ENCODE measurements at regions not wholly inside any gene's neighbourhood (a gene's known extent, or its start where the extent isn't known, plus 50 kb on each side); places are given as distances from the start of the nearest gene placed in this dataset.

- Histone ChIP-seq H3K9me3 (ENCODE audit: control insufficient read depth, low read depth, low read length) (no peaks in the 10 kb centered on the region), H3K79me2 (ENCODE audit: control insufficient read depth, insufficient read depth, low read length) (no peaks in the 10 kb centered on the region), H3K9ac (ENCODE audit: control insufficient read depth, extremely low read depth, insufficient read depth, low read length) (no peak overlapping the region), H3K4me2 (ENCODE audit: control insufficient read depth, extremely low read depth, insufficient read depth, low read depth, low read length) (peak overlapping the region; percentile 41), H3K27ac (ENCODE audit: control insufficient read depth, insufficient read depth, low read length) (no peak overlapping the region), H3K27me3 (ENCODE audit: control insufficient read depth, extremely low read depth, insufficient read depth, low read length) (peaks cover 3% of the 10 kb centered on the region), H3K9me1 (ENCODE audit: control insufficient read depth, extremely low read depth, insufficient read depth, low read length) (no peaks in the 10 kb centered on the region), H2AFZ (ENCODE audit: control insufficient read depth, low read length) (peak overlapping the region; percentile 69), H3K36me3 (ENCODE audit: control insufficient read depth in 2 of 2, extremely low read depth in 1 of 2, insufficient read depth in 2 of 2, low read length in 2 of 2) (no peaks in the 10 kb centered on the region), H4K20me1 (ENCODE audit: control insufficient read depth, extremely low read depth, insufficient read depth, low read length) (no peaks in the 10 kb centered on the region), H3K4me3 (ENCODE audit: control insufficient read depth in 2 of 3, extremely low read depth in 1 of 3, insufficient read depth in 2 of 3, low read depth in 1 of 3, low read length in 3 of 3) (no peak overlapping the region), H3K4me1 (ENCODE audit: control insufficient read depth, extremely low read depth, insufficient read depth, low read length) (peaks cover 20% of the 10 kb centered on the region)
- dilution Hi-C loops (cut with MboI; ENCODE audit: extremely low pct_ligation_motif_present, low sequenced_read_pairs): no loop called here
- FAIRE-seq (peak; percentile 57), DNase-seq (ENCODE audit: low read depth, low spot score) (peak; percentile 36)
- TF ChIP-seq CTCF (optimal IDR thresholded peaks at IDR 0.05 in 1 of 3, IDR thresholded peaks at IDR 0.05 in 1 of 3, conservative IDR thresholded peaks at IDR 0.05 in 1 of 3; ENCODE audit: extremely low read depth in 1 of 3, insufficient read depth in 2 of 3, low read length in 3 of 3) (no peak), EZH2 (IDR thresholded peaks at IDR 0.05; ENCODE audit: low read length) (no peak)
Observed at GRCh38 chr1:223031733-223032601, 111.1 kb downstream of the TLR5 start.

GRCh38 chr1:223033658-223034057 lies 109.4 kb downstream of the TLR5 start:
- Histone ChIP-seq H3K4me3 (ENCODE audit: control insufficient read depth in 2 of 3, extremely low read depth in 1 of 3, insufficient read depth in 2 of 3, low read depth in 1 of 3, low read length in 3 of 3) (no peak overlapping the region), H4K20me1 (ENCODE audit: control insufficient read depth, extremely low read depth, insufficient read depth, low read length) (no peaks in the 10 kb centered on the region), H3K9me1 (ENCODE audit: control insufficient read depth, extremely low read depth, insufficient read depth, low read length) (no peaks in the 10 kb centered on the region), H3K36me3 (ENCODE audit: control insufficient read depth in 2 of 2, extremely low read depth in 1 of 2, insufficient read depth in 2 of 2, low read length in 2 of 2) (no peaks in the 10 kb centered on the region), H3K4me2 (ENCODE audit: control insufficient read depth, extremely low read depth, insufficient read depth, low read depth, low read length) (peak overlapping the region; percentile 58), H3K9me3 (ENCODE audit: control insufficient read depth, low read depth, low read length) (no peaks in the 10 kb centered on the region), H3K27me3 (ENCODE audit: control insufficient read depth, extremely low read depth, insufficient read depth, low read length) (peaks cover 8% of the 10 kb centered on the region), H2AFZ (ENCODE audit: control insufficient read depth, low read length) (no peak overlapping the region), H3K27ac (ENCODE audit: control insufficient read depth, insufficient read depth, low read length) (no peak overlapping the region), H3K9ac (ENCODE audit: control insufficient read depth, extremely low read depth, insufficient read depth, low read length) (no peak overlapping the region), H3K79me2 (ENCODE audit: control insufficient read depth, insufficient read depth, low read length) (no peaks in the 10 kb centered on the region), H3K4me1 (ENCODE audit: control insufficient read depth, extremely low read depth, insufficient read depth, low read length) (peaks cover 20% of the 10 kb centered on the region)
- FAIRE-seq (peak; percentile 78), DNase-seq (ENCODE audit: low read depth, low spot score) (peak; percentile 5)
- dilution Hi-C loops (cut with MboI; ENCODE audit: extremely low pct_ligation_motif_present, low sequenced_read_pairs): no loop called here
- TF ChIP-seq CTCF (optimal IDR thresholded peaks at IDR 0.05 in 1 of 3, IDR thresholded peaks at IDR 0.05 in 1 of 3, conservative IDR thresholded peaks at IDR 0.05 in 1 of 3; ENCODE audit: extremely low read depth in 1 of 3, insufficient read depth in 2 of 3, low read length in 3 of 3): no peak
- no peak for TF ChIP-seq EZH2 (IDR thresholded peaks at IDR 0.05; ENCODE audit: low read length)

Measured in keratinocyte (primary cell).